Neuron (in vitro differentiated cells): ENCODE measurements at regions not wholly inside any gene's neighbourhood (a gene's known extent, or its start where the extent isn't known, plus 50 kb on each side); places are given as distances from the start of the nearest gene placed in this dataset.

Source experiments
- H2AFZ ChIP-seq: one replicate; pipeline ENCODE4 v1.6.1; 2013; ENCODE audit warnings: low read depth, mild to moderate bottlenecking, inconsistent platforms, low read length, moderate library complexity
- H3K27me3 ChIP-seq: one replicate; pipeline ENCODE4 v1.6.1; 2013; ENCODE audit warnings: low read length; ENCODE audit not compliant: insufficient read depth
- H3K36me3 ChIP-seq: one replicate; pipeline ENCODE4 v1.6.1; 2013; ENCODE audit warnings: low read length; ENCODE audit not compliant: insufficient read depth
- H3K4me1 ChIP-seq: one replicate; pipeline ENCODE4 v1.6.1; 2013; ENCODE audit warnings: low read length; ENCODE audit not compliant: insufficient read depth
- H3K4me3 ChIP-seq: 2 replicates; pipeline ENCODE4 v1.5.1; 2013; ENCODE audit warnings: mild to moderate bottlenecking, low read length, moderate library complexity
- H3K9me3 ChIP-seq: one replicate; pipeline ENCODE4 v1.6.1; 2013; ENCODE audit warnings: low read length

GRCh38 chr3:106819440-106819839 lies 557.8 kb upstream of the CCDC54 start:
- Histone ChIP-seq H3K27me3 (no peaks in the 10 kb centered on the region), H3K9me3 (no peaks in the 10 kb centered on the region), H3K36me3 (no peaks in the 10 kb centered on the region), H2AFZ (no peak overlapping the region), H3K4me1 (no peaks in the 10 kb centered on the region), H3K4me3 (no peak overlapping the region)

GRCh38 chr3:106820726-106821362 lies 556.4 kb upstream of the CCDC54 start:
- Histone ChIP-seq H3K36me3 (no peaks in the 10 kb centered on the region), H3K9me3 (no peaks in the 10 kb centered on the region)

GRCh38 chr3:106821801-106822200 lies 555.4 kb upstream of the CCDC54 start:
- no peaks in the 10 kb centered on the region for H3K36me3 ChIP-seq
- no peaks in the 10 kb centered on the region for H3K27me3 ChIP-seq
- H3K9me3 ChIP-seq: no peaks in the 10 kb centered on the region
- H3K4me1 ChIP-seq: peaks cover 15% of the 10 kb centered on the region
- H2AFZ ChIP-seq: no peak overlapping the region
- no peak overlapping the region for H3K4me3 ChIP-seq

More at GRCh38 chr3:106820726-106821362, 556.4 kb upstream of the CCDC54 start:
- Histone ChIP-seq H2AFZ (no peak overlapping the region), H3K4me3 (no peak overlapping the region), H3K27me3 (no peaks in the 10 kb centered on the region), H3K4me1 (peaks cover 5% of the 10 kb centered on the region)

- Histone ChIP-seq H3K4me1 (peaks cover 18% of the 10 kb centered on the region), H3K27me3 (no peaks in the 10 kb centered on the region), H3K36me3 (no peaks in the 10 kb centered on the region), H3K9me3 (no peaks in the 10 kb centered on the region), H3K4me3 (no peak overlapping the region), H2AFZ (no peak overlapping the region)
Observed at GRCh38 chr3:106822204-106822603, 555.0 kb upstream of the CCDC54 start.

GRCh38 chr3:106823701-106824100 lies 553.5 kb upstream of the CCDC54 start:
- Histone ChIP-seq H3K4me3 (no peak overlapping the region), H2AFZ (no peak overlapping the region), H3K36me3 (no peaks in the 10 kb centered on the region), H3K9me3 (no peaks in the 10 kb centered on the region), H3K4me1 (peaks cover 18% of the 10 kb centered on the region), H3K27me3 (no peaks in the 10 kb centered on the region)

GRCh38 chr3:106824856-106825255 lies 552.4 kb upstream of the CCDC54 start:
- Histone ChIP-seq H3K27me3 (no peaks in the 10 kb centered on the region), H3K4me1 (peaks cover 18% of the 10 kb centered on the region)

GRCh38 chr3:106825962-106826605 lies 551.2 kb upstream of the CCDC54 start:
- H3K4me3 ChIP-seq: no peak overlapping the region
- no peaks in the 10 kb centered on the region for H3K27me3 ChIP-seq
- H2AFZ ChIP-seq: no peak overlapping the region
- H3K9me3 ChIP-seq: no peaks in the 10 kb centered on the region
- H3K36me3 ChIP-seq: no peaks in the 10 kb centered on the region
- H3K4me1 ChIP-seq: peaks cover 18% of the 10 kb centered on the region

More at GRCh38 chr3:106824856-106825255, 552.4 kb upstream of the CCDC54 start:
- Histone ChIP-seq H3K9me3 (no peaks in the 10 kb centered on the region), H3K4me3 (no peak overlapping the region), H2AFZ (no peak overlapping the region), H3K36me3 (no peaks in the 10 kb centered on the region)

GRCh38 chr3:106826791-106827311 lies 550.4 kb upstream of the CCDC54 start:
- no peaks in the 10 kb centered on the region for H3K36me3 ChIP-seq
- no peak overlapping the region for H2AFZ ChIP-seq
- H3K4me3 ChIP-seq: no peak overlapping the region
- no peaks in the 10 kb centered on the region for H3K27me3 ChIP-seq
- peaks cover 18% of the 10 kb centered on the region for H3K4me1 ChIP-seq
- no peaks in the 10 kb centered on the region for H3K9me3 ChIP-seq

- Histone ChIP-seq H3K4me3 (no peak overlapping the region), H3K27me3 (no peaks in the 10 kb centered on the region), H2AFZ (no peak overlapping the region), H3K9me3 (peaks cover 2% of the 10 kb centered on the region), H3K36me3 (no peaks in the 10 kb centered on the region), H3K4me1 (peaks cover 18% of the 10 kb centered on the region)
Observed at GRCh38 chr3:106827515-106828213, 549.6 kb upstream of the CCDC54 start.

- no peaks in the 10 kb centered on the region for H3K27me3 ChIP-seq
- H3K9me3 ChIP-seq: peaks cover 4% of the 10 kb centered on the region
- H3K4me1 ChIP-seq: peaks cover 18% of the 10 kb centered on the region
Observed at GRCh38 chr3:106829206-106829605, 548.0 kb upstream of the CCDC54 start.

GRCh38 chr3:106830334-106830733 lies 546.9 kb upstream of the CCDC54 start:
- no peaks in the 10 kb centered on the region for H3K27me3 ChIP-seq
- H3K9me3 ChIP-seq: peaks cover 4% of the 10 kb centered on the region
- no peak overlapping the region for H3K4me3 ChIP-seq
- peaks cover 14% of the 10 kb centered on the region for H3K4me1 ChIP-seq
- H3K36me3 ChIP-seq: no peaks in the 10 kb centered on the region
- H2AFZ ChIP-seq: no peak overlapping the region

More at GRCh38 chr3:106829206-106829605, 548.0 kb upstream of the CCDC54 start:
- Histone ChIP-seq H3K4me3 (no peak overlapping the region), H2AFZ (no peak overlapping the region), H3K36me3 (no peaks in the 10 kb centered on the region)

- H2AFZ ChIP-seq: peak overlapping the region; percentile 80
- H3K4me1 ChIP-seq: peaks cover 8% of the 10 kb centered on the region
- no peak overlapping the region for H3K4me3 ChIP-seq
- no peaks in the 10 kb centered on the region for H3K36me3 ChIP-seq
- peaks cover 4% of the 10 kb centered on the region for H3K9me3 ChIP-seq
- no peaks in the 10 kb centered on the region for H3K27me3 ChIP-seq
Observed at GRCh38 chr3:106836906-106837305, 540.3 kb upstream of the CCDC54 start.

- Histone ChIP-seq H3K27me3 (no peaks in the 10 kb centered on the region), H3K9me3 (peaks cover 2% of the 10 kb centered on the region), H2AFZ (no peak overlapping the region), H3K36me3 (no peaks in the 10 kb centered on the region), H3K4me1 (peaks cover 8% of the 10 kb centered on the region), H3K4me3 (no peak overlapping the region)
Observed at GRCh38 chr3:106837616-106838015, 539.6 kb upstream of the CCDC54 start.
